Stimulated activated CD4-positive, alpha-beta T cell treated with anti-CD3 and anti-CD28 coated beads, Interleukin-15, amount 100 ng/mL, for 48 hours (primary cell): ENCODE measurements at regions not wholly inside any gene's neighbourhood (a gene's known extent, or its start where the extent isn't known, plus 50 kb on each side); places are given as distances from the start of the nearest gene placed in this dataset.

Experiments
- DNase-seq, 2 donors: peaks; one replicate each; pipeline ENCODE4 v3.0.0-alpha.2; 2020; ENCODE audit warnings: low read depth in 2 of 2

GRCh38 chr4:41865306-41865980 is 69.8 kb upstream of the TMEM33 start:
- DNase-seq, result no peak

DNA sequence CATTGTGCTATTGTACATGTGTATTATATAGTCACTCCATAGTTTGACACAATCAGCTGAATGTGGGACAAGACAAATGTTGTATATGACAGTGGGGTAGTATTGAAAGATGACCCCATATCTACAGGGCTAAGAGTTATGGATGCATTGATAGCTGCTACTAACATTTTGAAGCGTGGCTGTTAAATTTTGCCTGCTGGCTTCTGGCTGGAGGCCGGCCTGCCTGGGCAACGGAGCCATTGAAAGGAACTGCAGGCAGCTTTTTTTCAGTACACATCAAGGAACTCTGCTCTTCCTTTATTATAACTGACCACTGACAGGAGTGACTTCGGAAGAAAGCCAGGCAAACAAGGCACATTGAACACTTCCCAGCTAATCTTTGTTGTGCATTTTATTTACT is 76.1 kb upstream of the TMEM33 start:
- no peak for DNase-seq

DNA sequence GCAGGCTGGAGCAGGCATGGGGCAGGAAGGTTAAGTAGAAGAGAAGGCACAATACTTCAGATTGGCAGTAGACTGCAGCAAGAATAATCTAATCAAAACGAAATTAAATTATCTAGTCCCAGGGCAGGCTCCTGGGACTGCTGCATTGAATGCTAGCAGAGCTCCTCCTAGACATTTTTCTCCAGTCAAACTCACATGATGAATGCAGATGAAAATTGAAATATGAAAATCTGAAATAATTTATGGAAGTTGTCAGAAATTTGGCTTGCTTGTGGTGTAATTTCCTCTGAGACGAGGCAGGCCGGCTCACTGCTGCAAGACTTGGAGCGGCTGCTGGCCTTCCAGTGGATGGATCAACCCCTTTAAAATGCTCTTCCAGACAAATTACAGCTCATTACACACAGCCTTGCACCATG is 78.0 kb upstream of the TMEM33 start:
- DNase-seq, result no peak

DNA sequence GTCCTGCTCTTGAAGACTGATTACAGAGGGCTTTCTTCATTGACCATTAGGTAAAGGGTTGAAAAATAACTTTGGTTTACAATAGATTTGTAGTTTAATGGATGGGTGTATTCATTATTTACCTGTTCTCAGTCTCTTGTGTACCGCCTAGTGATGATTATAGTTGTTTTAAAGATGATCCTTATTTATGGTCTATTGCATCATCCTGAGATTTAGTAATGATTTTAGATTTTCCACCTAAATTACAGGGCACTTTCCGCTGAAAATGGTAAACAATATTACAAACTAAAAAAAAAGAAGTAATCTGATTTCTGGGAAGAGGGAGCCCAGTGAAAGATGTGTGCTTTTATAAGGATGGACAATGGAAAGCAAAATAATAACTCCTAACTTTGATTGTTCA is 78.4 kb upstream of the TMEM33 start:
- DNase-seq, result no peak

DNA sequence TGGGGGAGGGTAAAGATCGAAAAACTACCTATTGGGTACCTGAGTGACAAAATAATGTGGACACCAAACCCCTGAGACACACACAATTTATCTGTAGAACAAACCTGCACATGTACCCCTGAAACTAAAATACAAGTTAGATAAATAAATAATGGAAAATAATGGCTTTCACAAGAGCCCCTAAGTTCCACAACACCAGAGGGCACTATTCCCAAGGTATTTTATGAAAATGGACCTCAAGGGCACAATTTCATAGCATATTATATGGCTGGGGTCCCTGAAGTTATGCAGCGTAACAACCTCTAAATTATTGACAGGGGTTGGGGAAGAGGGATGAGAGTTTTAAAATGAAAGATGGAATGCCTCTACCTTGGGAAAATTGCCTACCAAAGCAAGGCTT is 81.3 kb upstream of the TMEM33 start:
- DNase-seq, result no peak

DNA sequence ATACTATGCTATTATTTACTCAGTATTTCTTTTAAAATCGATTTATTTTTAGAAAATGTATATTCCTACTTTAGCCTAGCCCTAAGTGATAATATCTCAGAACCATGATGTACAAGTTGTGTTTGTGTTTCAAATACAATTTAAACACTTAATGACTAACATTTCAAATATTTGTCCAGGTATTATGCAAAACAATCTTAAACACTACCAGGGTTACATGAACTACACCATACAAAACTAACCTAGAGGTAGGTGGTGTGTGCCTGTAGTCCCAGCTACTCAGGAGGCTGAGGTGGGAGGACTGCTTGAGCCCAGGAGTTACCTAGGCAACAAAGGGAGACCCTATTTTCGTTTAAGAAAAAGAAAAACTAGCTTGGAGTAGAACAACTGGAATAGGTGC is 83.0 kb upstream of the TMEM33 start:
- no peak for DNase-seq

DNA sequence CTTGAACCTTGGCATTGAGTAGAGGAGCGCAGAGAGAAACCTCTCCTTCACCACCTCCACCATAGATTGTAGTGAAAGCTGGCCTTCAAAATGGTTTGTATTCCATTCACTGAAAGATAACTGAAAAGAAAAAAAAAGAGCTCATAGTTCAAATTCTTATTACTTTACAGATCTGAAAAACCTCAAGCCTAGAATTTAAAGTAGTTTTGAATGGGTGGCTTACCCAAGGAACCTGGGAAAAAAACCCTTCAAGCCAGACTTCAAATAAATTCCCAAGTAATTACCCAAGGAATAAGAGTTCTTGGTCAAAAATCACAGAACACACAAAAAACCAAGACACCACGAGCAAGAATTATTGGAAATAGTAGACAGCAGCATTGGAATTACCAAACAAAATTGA is 83.6 kb upstream of the TMEM33 start:
- DNase-seq, result no peak

- DNase-seq, result no peak
Observed at GRCh38 chr4:41844327-41844726, 90.9 kb upstream of the TMEM33 start.

DNA sequence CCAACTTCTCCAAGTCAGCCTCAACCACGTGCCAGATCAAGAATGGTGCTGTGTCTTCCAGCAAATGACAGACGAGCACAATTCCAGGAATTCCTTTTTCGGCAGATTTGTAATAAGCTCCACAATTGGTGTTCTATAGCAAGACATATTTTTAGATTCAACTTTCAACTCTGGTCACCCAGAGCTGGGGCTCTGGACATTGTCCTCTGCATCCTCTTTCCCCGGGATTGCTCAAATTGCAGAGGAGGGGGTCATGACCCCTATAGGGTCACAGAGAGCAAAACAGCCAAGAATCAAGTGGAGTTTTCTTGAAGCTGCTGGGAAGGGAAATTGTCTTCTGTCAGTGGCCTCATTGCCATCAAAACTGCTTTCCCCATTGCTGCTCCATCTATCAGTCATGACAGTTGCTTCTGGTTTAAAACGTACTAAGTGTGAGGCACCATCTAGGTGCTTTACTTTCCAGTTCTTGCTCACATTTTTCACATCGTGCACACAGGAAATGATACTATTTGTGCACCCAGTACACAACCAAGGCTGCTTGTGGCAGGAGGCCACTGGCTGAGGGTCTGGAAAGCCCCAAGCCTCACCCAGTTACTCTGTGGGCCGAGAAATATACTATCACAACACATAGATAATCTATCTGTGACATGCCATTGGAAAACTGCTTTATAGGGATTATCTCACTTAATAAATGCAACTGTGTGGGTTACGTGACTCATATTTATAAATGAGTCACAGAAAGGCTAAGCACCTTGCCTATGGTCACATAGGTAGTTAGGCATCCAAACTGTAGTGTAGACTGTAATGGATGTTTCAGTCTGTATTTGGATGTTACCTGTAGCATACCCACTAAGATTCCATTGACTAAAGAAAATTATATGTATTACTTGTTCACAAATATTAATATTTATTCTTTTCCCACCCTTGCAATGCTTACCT is 91.7 kb upstream of the PHOX2B start:
- no peak for DNase-seq

GRCh38 chr4:41838590-41838989 is 90.1 kb upstream of the PHOX2B start:
- DNase-seq, result no peak

- DNase-seq, result no peak
Observed at GRCh38 chr4:41835321-41835995, 86.9 kb upstream of the PHOX2B start.

DNA sequence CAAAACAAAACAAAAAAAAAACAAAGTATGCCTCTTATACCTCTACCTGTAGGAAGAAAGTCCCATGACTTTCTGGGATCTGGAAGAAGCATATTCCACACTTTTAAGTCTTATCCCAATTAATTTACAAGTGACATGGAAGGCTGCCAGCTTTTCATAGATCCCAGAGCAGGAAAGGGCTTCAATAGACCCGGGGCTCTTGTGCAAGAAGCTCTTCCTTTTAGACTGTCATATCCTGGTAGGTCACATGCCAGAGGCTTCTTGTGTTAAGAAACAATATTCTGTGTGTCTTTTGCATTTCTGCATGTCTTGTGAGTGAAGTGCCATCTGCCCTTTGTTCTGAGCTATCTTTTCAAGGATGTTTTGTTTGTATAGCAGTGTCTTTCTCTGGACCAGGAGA is 84.4 kb upstream of the PHOX2B start:
- no peak for DNase-seq

DNA sequence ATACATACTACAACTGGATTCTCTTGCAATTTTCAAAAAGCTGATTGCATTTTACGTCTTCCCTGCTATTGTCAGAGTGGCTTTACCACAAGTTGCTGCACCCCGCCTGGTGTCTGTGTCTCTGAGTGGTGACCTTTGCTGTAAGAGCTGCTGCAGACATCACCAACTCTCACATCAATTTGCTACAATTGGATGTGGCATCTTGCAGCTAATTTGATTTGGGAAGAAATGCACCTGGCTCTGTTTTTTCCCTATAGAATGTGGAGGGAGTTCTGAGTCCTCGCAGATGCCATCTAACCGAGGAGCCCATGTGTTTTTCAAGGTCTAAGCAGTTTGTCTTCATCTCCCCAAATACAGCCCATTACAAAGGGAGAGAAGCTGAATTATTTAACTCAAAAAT is 73.8 kb upstream of the PHOX2B start:
- no peak for DNase-seq

GRCh38 chr4:41820473-41820872 is 71.9 kb upstream of the PHOX2B start:
- no peak for DNase-seq

- DNase-seq, result no peak
Observed at GRCh38 chr4:41819621-41820020, 71.1 kb upstream of the PHOX2B start.

DNA sequence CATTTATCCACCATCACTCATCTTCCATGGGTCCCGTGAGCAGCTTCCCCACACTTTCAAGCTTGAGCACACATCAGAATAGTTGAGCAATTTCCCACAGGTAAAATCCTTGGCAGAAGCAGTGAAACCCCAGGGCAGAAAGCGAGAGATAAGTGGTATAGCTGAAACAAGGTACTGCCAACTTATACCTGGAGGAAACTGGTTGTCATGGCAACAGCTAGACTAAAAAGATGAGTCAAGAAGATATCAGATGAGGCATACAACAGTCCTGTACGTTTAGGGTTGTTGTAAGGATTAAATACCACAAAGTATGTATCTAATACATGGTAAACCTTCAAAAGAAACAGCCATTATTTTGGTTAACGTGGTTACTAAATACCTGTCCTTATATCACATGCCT is 66.9 kb upstream of the PHOX2B start:
- no peak for DNase-seq

- no peak for DNase-seq
Observed at GRCh38 chr4:41814565-41814964, 66.0 kb upstream of the PHOX2B start.

GRCh38 chr4:41806807-41807206 is 58.3 kb upstream of the PHOX2B start:
- no peak for DNase-seq

DNA sequence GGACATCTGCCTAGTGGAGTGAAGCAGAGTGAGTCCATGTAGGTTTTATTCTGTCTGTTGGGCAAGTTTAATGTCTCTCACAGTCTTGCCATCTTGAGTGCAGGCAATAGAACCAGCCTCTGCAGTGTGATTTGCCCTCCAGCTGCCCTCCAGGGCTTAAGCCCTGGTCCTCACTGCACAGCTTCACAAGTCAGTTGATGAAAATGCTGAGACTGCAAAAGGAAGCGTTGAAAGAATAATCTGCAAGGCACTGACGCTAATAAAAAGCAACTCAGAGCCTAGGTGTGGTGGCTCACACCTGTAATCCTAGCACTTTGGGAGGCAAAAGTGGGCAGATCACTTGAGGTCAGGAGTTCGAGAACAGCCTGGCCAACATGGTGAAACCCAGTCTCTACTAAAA is 54.1 kb upstream of the PHOX2B start:
- no peak for DNase-seq

DNA sequence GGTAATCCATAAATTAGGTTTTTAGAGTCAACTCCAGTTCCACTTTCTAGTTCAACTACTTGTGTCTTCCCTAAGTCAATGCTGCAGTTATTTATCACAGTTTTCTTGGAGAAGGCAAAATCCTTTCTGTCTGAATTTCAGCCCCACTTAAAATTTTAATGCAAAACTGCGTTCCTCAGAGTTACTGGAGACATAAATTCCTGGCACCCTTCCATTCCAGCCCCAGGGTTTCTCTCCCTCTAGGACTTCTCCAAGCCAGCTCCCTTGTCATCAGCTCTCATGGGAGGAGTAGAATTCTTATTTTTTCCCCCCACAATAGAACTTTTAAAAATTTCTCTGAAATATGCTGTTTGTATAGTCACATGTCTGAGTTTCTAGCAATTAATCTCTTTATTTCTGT is 50.6 kb upstream of the PHOX2B start:
- no peak for DNase-seq
